ENCODE measurements at regions not wholly inside any gene's neighbourhood (a gene's known extent, or its start where the extent isn't known, plus 50 kb on each side); places are given as distances from the start of the nearest gene placed in this dataset.

GRCh38 chr3:88621586-88621985 is 471.8 kb downstream of the C3orf38 start:
- no peak for DNase-seq (ENCODE audit: low read depth in 2 of 2)
- Histone ChIP-seq H3K79me2 (ENCODE audit: control insufficient read depth, insufficient read depth, low read length) (no peaks in the 10 kb centered on the region), H3K9me3 (ENCODE audit: control insufficient read depth, insufficient read depth, low read depth, low read length) (no peaks in the 10 kb centered on the region), H3K4me3 (replicated peaks in 1 of 4; ENCODE audit: control extremely low read depth in 1 of 4, insufficient read depth in 1 of 4, low read depth in 3 of 4, low read length in 4 of 4) (no peak overlapping the region), H4K20me1 (ENCODE audit: control insufficient read depth, extremely low read depth, insufficient read depth, low read length) (no peaks in the 10 kb centered on the region), H3K27me3 (ENCODE audit: control insufficient read depth, insufficient read depth, low read length) (no peaks in the 10 kb centered on the region), H3K36me3 (ENCODE audit: control insufficient read depth, insufficient read depth, low read length) (no peaks in the 10 kb centered on the region), H2AFZ (ENCODE audit: low read length) (no peak overlapping the region), H3K9ac (ENCODE audit: insufficient read depth, low read length) (no peak overlapping the region), H3K27ac (ENCODE audit: insufficient read depth, low read length) (no peak overlapping the region), H3K4me1 (ENCODE audit: control insufficient read depth, extremely low read depth, insufficient read depth, low read length) (no peaks in the 10 kb centered on the region), H3K4me2 (ENCODE audit: extremely low read depth, insufficient read depth, low read length) (no peak overlapping the region)
- no peak for TF ChIP-seq EZH2 (IDR thresholded peaks at IDR 0.05; ENCODE audit: low read length, missing control alignments)
- TF ChIP-seq CTCF (conservative IDR thresholded peaks at IDR 0.05 in 1 of 2, IDR thresholded peaks at IDR 0.05 in 1 of 2; ENCODE audit: low read depth in 1 of 2, low read length in 2 of 2), result no peak

- no peak for DNase-seq (ENCODE audit: low read depth in 2 of 2)
- no peaks in the 10 kb centered on the region for H3K9me3 ChIP-seq (ENCODE audit: control insufficient read depth, insufficient read depth, low read depth, low read length)
- no peak overlapping the region for H3K27ac ChIP-seq (ENCODE audit: insufficient read depth, low read length)
- H3K36me3 ChIP-seq (ENCODE audit: control insufficient read depth, insufficient read depth, low read length), result no peaks in the 10 kb centered on the region
- no peaks in the 10 kb centered on the region for H4K20me1 ChIP-seq (ENCODE audit: control insufficient read depth, extremely low read depth, insufficient read depth, low read length)
- H2AFZ ChIP-seq (ENCODE audit: low read length), result no peak overlapping the region
- no peak overlapping the region for H3K4me3 ChIP-seq (replicated peaks in 1 of 4; ENCODE audit: control extremely low read depth in 1 of 4, insufficient read depth in 1 of 4, low read depth in 3 of 4, low read length in 4 of 4)
- H3K79me2 ChIP-seq (ENCODE audit: control insufficient read depth, insufficient read depth, low read length), result no peaks in the 10 kb centered on the region
- H3K27me3 ChIP-seq (ENCODE audit: control insufficient read depth, insufficient read depth, low read length), result no peaks in the 10 kb centered on the region
- no peaks in the 10 kb centered on the region for H3K4me1 ChIP-seq (ENCODE audit: control insufficient read depth, extremely low read depth, insufficient read depth, low read length)
- TF ChIP-seq EZH2 (IDR thresholded peaks at IDR 0.05; ENCODE audit: low read length, missing control alignments), result no peak
- TF ChIP-seq CTCF (conservative IDR thresholded peaks at IDR 0.05 in 1 of 2, IDR thresholded peaks at IDR 0.05 in 1 of 2; ENCODE audit: low read depth in 1 of 2, low read length in 2 of 2), result no peak
- H3K9ac ChIP-seq (ENCODE audit: insufficient read depth, low read length), result no peak overlapping the region
- no peak overlapping the region for H3K4me2 ChIP-seq (ENCODE audit: extremely low read depth, insufficient read depth, low read length)
Observed at GRCh38 chr3:88623709-88624108, 473.9 kb downstream of the C3orf38 start.

- TF ChIP-seq EZH2 (IDR thresholded peaks at IDR 0.05; ENCODE audit: low read length, missing control alignments) (no peak), CTCF (conservative IDR thresholded peaks at IDR 0.05 in 1 of 2, IDR thresholded peaks at IDR 0.05 in 1 of 2; ENCODE audit: low read depth in 1 of 2, low read length in 2 of 2) (no peak)
- DNase-seq (ENCODE audit: low read depth in 2 of 2), result no peak
- no peak overlapping the region for H3K4me2 ChIP-seq (ENCODE audit: extremely low read depth, insufficient read depth, low read length)
- H3K9ac ChIP-seq (ENCODE audit: insufficient read depth, low read length), result no peak overlapping the region
- no peaks in the 10 kb centered on the region for H3K27me3 ChIP-seq (ENCODE audit: control insufficient read depth, insufficient read depth, low read length)
- H4K20me1 ChIP-seq (ENCODE audit: control insufficient read depth, extremely low read depth, insufficient read depth, low read length), result no peaks in the 10 kb centered on the region
- no peaks in the 10 kb centered on the region for H3K36me3 ChIP-seq (ENCODE audit: control insufficient read depth, insufficient read depth, low read length)
- no peak overlapping the region for H3K27ac ChIP-seq (ENCODE audit: insufficient read depth, low read length)
- no peaks in the 10 kb centered on the region for H3K4me1 ChIP-seq (ENCODE audit: control insufficient read depth, extremely low read depth, insufficient read depth, low read length)
- no peak overlapping the region for H3K4me3 ChIP-seq (replicated peaks in 1 of 4; ENCODE audit: control extremely low read depth in 1 of 4, insufficient read depth in 1 of 4, low read depth in 3 of 4, low read length in 4 of 4)
- no peak overlapping the region for H2AFZ ChIP-seq (ENCODE audit: low read length)
- H3K9me3 ChIP-seq (ENCODE audit: control insufficient read depth, insufficient read depth, low read depth, low read length), result no peaks in the 10 kb centered on the region
- H3K79me2 ChIP-seq (ENCODE audit: control insufficient read depth, insufficient read depth, low read length), result no peaks in the 10 kb centered on the region
Observed at GRCh38 chr3:88626456-88627120, 476.8 kb downstream of the C3orf38 start.
